GM18868 (cell line): ENCODE measurements at regions not wholly inside any gene's neighbourhood (a gene's known extent, or its start where the extent isn't known, plus 50 kb on each side); places are given as distances from the start of the nearest gene placed in this dataset.

ENCODE experiments used
- ATAC-seq: cut with Tn5 transposase; IDR thresholded peaks from one replicate; pipeline ENCODE4 v1.9.1; 2021; ENCODE audit warnings: mild to moderate bottlenecking, moderate library complexity; ENCODE audit not compliant: unreplicated experiment

DNA sequence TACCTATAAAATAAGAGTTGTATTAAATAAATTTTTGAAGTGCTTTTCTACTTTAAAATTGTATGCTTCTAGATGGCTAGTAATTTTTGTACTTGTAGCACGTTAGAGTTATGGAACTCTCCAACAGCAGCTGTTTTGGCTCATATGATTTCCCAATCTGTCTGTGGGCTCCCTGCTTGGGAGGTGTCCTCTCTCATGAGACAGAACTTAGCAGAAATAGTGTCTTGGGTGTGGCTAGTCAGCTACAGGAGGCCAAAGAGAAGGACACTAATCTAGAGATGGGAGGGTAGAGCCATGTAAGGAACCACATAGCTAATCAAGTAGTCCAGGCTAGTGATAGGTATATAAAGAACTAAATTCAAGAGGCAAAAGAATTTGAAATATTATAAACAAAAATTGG is 78.4 kb upstream of the DAB2 start:
- no peak for ATAC-seq

DNA sequence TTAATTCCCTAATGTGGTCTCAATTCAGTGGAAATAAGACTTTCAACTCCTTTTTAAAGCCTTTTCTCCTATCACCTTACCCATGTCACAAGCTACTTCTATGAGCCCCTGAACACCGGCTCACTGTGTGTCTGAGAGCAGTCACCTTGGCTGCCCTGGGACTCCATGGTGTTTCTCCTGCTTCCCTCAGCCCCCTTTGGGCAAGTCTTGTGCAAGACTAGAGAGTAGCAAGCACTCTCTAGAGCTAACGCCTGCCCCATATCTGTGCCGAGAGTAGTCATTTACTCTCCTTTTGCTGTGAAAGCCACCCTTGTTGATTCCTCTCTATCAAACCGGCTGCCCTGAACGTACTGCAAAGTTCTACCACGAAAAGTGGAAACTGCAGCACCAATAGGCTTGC is 77.9 kb upstream of the DAB2 start:
- no peak for ATAC-seq

DNA sequence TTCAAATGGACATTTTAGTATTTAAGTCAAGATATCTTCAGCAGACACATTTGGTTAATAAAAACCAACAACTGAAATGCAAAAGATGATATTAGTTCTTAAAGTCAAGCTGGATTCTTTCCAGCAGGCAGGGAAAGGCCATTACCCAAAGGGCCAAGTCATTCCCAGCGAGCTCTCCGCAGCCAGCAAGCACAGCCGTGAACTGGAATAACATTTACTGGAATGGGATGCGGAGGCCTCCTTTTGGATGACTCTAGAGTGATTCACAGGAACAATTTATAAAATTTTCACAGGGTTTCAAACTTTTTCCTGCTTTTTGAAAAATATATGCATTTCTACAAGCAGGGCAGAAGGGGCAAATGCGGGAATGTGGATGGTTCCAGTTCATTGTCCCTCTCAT is 76.6 kb upstream of the DAB2 start:
- no peak for ATAC-seq

DNA sequence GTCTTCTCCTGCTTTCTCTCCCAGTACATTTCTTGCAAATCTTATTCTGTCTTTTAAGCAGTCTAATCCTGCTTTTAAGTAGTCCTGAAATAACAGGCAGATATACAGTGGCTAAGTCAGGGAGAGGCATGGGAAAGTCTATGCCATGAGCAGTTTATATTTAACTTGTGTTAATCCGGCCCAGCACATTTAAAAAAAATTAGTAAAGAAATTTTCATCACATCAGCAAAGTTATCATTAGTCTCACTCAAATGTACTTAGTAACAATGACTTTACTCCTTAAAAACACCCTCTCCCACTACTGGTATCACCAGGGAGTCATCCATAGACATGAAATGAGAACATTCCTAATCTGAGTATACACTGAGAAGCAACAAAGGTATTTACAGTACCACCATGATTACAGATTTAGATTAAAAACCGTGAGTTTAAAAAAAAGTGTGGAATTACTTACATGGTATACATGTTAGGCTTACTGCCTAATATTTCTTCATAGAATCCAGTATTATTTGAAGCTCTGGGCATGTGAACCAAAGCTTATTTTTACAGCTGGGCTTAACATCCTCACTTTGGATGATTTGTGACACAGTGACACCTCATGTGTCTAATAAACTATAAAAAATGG is 75.9 kb upstream of the DAB2 start:
- no peak for ATAC-seq

DNA sequence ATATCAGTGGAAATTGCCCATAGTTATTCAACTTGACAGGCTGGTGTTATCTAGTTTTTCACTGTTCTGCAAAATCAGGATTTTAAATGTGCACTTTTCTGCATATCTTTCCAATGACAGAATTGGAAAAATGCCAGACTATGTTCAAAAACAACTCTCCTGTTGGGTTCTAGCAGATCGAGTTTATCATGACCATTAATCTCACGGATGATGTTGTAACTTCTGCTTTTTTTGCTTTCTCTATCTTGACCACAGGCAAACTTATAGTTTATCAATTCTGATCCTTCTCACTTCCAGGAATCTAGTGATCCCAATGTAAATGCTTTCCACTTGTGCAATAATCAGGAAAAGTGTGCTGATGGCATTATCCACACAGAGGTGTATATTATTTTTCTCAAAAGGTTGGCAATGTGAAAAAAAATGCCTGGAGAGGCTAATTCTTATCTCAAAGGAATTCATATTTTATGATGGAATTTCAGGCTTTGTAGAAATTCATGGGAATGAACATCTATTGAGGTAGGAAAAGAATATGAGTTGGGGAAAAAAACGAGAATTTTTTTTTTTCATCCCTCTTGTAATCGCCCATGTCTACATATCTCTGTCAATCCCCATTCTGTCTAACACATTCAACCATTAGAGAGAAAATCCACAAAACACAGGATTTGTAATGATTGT is 73.6 kb upstream of the DAB2 start:
- no peak for ATAC-seq

DNA sequence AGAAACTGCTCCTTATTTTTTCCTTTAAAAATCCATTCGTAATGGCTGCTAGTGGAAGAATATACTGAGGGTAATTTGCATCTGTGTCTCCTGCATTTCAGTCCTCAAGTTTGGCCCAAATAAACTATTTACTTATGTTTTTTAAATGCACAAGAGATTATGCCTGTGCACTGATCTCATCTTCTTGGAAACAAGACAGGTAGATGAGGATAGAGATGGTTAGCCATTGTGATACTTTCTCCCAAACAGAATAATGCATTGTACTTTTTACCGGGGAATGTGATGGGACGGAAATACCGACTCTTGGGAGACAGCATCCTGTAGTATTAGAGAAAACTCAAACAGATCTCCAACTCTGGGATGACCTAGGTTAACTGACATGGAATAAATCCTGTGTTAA is 72.5 kb upstream of the DAB2 start:
- no peak for ATAC-seq

DNA sequence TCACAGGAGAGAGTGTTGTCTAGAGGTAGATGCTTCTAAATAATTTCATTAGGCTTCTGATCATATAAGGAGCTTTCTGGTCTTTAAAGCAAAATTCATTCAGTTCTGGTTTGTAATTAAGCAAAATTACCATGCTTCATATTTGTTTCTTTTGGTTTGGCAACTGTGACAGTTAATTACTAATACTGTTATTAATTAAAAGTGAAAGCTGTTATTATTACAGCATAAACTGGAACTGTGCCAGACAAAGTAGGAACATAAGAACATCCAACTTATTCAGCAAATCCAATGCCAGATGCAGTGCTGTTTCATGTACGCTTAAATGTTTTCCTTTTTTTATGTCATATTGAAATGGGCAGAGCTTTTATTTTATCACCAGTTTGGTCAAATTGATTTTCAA is 70.4 kb upstream of the DAB2 start:
- ATAC-seq, result no peak

DNA sequence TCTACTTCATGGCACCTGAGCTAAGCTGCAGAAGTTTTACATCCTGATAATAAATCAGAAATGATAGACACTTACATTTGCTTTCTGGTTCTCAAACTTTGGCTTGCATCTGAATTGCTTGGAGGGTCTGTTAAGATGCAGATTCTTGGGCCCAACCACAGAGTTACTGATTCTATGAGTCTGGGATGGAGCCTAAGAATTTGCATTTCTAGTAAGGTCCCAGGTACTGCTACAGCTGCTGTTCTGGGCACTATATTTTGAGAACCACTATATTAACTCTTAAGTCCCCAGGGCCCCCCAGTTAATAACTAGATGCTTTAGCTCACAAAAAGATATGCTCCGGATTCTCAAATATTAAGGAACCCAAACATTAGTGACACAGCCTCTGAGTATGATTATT is 69.8 kb upstream of the DAB2 start:
- no peak for ATAC-seq

DNA sequence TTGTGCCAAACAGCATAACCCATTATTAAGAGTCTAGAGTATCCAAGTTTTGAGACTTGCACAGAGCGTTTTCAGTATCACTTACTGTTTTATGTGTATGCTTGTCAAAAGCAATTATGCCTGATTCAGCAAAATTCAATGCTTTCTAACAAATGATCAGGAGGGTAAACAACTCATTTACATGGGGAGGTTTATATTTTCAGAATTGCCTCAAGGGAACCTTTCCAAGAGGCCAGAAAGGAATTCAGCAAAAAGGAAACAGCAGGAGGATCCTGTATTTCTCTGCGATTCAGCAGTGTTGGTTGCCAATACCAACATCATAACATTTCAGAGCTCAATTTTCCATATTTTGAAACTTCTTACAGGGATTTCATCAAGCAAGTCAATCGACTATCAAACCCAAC is 69.3 kb upstream of the DAB2 start:
- ATAC-seq, result no peak

DNA sequence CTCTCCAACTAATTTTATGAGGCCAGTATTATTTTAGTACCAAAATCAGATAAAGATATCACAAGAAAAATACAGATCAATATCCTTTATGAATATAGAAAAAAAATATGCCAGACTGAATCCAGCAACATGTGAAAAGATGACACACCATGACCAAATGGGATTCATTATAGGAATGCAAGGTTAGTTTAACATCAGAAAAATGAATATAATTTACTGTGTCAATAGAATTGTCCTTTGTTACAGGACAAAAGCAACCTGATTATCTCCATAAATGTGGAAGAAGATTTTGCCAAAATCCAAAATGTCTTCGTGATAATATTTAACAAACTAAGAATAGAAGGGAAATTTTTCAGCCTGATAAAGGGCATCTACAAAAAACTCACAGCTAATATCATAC is 66.4 kb upstream of the DAB2 start:
- ATAC-seq, result no peak

DNA sequence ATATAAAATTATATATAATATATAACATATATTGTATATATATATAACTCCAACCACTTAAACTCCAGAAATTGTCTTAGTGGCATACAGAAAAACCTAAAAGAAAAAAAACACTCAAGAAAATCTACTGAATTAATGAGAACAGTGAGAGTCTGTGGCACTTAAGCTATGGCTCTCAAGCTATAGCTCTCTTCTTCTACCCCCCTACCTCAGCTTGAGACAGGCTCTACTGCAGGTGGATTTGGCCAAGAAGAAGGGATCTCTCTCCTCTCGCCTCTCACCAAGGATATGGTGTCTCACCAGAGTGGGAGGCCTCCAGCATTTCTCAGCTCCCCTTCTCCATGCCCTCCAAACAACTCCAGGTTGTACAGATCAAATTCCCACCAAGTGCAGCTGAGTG is 64.5 kb upstream of the DAB2 start:
- ATAC-seq, result no peak

DNA sequence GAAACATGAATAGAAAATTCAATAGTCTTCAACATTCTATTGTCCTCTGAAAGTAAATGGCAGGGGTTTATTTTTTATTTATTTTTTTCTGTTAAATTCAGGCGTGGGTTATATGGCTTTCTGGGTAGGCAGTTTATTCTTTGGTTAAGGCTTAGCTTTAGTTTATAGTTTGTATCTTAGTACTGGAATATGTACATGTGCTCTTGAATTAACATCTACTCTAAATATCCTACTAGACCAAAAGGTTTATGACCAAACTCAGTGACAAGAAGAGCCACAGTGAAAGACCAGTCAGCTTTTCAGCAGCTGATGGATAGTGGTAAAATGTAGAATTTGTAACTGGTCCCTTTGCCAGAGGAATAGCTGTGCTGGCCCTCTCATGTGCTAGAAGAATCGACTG is 62.0 kb upstream of the DAB2 start:
- no peak for ATAC-seq

DNA sequence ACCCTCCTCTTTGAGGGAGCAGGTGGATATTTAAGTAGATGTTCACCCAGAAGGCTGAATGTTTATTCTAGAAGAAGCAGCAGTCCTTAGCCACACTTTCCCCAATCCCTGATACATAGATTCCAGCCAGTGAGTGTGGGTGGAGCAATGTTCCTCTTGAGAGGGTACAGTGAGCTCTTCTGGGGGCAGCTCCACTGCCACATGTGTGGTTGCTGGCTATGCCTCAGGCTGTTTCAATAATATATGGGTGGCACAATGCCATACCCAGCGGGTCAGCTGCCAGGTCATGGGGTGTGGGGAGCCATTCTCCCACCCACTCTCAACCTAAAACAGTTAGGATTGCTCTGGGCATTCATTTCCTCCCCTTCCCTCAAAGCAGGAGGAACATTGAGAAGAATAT is 61.6 kb upstream of the DAB2 start:
- ATAC-seq, result no peak

DNA sequence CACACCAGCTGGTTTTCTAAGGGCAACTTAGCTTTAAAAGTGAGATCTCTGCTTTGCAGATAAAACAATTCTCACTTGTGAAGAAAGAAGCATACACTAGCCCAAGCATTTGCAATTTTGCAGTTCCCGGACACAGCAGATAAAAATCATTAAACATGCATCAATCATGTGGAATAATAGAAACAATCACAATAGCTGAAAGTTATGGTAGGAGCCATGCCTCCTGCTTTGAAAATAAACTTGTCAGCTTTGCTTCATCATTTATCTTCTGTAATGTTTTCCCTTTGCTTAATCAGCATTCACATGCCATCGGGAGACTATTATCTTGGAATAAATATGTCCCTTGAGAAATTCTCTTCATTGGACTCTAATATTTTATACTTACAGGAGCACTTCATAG is 60.3 kb upstream of the DAB2 start:
- ATAC-seq, result no peak

DNA sequence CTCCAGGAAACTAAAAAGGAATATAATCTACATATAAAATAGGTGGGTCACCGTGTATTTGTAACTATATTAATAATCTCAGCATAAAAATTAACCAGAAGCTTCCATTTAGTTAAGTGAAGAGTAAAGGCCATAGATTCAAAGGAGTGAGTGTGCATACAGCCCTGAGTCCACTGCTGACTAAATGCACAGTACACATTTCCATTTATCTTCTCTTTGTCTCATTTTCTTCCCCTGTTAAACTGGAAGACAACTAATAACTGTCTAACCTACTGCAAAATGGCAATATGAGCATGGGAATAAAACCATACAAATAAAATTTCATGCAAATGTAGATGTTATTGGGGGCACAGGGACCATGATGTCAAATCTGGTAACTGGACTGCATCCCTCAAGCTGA is 59.9 kb upstream of the DAB2 start:
- no peak for ATAC-seq

DNA sequence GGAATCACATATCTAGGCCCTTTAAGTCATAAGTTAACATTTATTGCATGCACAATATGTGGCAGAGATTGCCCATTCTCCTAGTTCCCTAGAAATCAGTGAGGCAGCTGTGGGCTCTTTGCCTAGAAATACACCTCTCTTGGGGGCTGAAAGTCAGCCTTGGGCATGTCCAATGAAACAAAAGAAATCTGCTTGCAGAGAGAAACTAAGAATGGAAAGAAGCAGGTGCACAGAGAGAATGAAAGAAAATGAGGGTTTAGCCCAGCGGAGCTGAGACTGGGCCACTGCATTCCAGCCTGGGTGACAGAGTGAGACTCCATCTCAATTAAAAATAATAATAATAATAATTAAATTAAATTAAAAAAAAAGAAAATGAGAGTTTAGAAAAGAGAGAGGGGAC is 57.3 kb upstream of the DAB2 start:
- ATAC-seq, result no peak

DNA sequence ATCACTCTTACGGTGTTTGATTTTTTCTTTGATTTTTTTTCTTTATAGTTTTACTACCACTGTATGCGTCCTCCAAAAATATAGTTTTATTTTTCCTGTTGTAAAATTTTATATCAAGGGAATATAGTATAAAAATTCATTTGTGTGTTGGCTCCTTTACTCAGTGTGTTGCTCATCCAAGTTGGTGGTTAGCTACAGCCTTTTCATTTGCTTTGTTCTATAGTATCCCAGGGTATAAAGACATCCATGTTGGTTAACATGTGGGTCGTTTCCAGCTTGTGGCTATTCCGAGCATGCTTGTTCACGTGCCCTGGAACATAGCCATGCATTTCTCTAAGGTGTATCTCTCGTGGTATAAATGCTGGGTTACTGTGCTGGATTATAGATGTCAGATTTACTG is 54.8 kb upstream of the DAB2 start:
- no peak for ATAC-seq

DNA sequence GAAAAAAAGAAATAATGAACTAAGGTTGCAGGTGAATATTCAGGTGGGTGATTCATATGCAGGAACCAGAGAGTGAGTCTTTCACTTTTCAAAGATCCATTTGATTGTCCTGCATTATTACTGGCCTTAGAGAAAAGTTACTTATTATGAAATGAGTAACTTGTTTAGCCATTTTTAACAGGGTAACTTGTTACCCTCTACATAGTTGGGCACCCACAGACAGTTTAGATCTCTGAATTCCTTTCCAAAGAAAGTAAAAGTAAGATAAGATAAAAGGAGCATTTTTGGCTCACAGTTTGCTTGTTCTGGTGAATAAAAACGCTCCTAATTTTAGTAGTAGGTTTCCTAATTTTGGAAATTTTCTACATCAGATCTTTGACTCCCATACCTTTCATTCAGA is 54.1 kb upstream of the DAB2 start:
- no peak for ATAC-seq

DNA sequence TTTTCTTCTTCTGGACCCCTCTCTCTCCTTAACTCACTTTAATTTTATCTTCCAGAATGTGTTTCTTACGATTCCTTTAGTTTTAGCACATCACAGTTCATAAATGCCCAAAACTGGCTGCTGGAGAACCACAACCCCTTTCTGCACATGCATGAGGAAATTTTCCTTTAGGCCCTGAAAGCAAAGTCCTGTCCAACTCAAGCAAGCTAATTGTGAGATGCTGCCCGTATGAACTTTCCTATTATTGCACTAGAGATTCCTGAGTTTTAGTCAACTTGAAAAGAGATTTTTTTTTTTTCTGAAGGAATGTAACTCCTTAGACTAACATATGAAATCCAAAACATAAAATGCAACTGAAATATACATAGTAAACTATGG is 52.1 kb upstream of the DAB2 start:
- no peak for ATAC-seq

DNA sequence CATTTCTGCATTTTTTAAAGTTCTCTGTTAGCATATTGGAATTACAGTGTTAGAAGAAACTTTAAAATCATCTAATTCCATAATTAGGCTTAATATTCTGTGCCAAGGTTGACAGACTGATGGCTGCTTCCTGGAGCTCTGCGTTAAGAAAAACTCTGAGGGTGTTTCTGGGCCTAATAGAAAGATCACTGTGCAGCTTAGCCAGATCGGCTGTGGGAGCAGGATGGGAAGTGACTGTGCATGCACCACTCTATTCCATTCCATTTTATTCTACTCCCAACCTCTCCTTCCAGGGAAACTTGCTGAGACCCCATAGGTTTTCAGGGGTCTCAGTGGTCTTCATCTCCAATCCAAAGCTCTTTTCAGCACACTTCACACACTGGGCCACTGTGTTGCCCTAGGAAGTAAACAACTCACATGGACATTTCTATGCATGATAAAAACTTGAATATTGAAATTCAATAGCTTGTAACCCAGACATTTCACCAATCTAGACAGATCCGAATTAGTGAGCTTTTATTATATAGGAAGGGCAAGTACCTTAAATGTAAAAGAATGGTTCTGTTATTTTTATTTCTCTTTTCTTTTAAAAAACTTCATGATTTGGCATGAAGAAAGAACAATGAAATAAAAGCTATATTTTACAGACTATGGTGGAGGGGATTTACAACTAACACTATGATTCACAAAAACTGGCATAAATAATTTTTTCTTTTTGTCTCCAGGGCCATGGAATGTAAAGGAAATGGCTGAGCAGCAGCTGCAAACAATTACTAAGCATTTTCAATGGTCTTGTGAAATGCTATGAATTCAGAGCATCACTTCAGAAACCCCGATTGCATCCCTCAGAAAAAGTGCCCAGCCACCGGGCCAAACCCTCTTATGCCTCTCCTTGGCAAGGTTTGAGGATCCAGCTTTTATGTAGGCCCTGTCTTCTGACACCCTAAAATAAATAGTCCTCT is 51.4 kb upstream of the DAB2 start:
- no peak for ATAC-seq

DNA sequence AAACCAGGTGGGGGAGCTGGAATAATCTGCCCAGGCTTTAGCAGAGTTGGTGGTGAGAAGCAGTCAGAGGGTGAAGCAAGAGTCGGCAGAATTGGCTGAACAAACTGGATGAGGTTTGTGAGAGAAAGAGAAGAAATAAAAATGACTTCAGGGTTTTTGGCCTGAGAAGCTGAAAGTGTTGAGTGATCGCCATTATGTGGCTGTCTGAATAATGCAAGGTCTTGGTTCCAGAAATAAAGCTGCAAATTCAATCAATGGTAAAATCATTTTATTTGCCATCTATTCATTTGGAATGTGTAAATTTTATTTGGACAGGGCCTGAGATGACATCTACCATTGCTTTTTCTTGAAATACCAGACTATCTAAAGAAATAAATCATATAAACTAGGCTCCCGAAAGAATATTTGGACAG is 50.4 kb upstream of the DAB2 start:
- no peak for ATAC-seq
